AG08395 (cell line): ENCODE measurements at regions not wholly inside any gene's neighbourhood (a gene's known extent, or its start where the extent isn't known, plus 50 kb on each side); places are given as distances from the start of the nearest gene placed in this dataset.

Source experiments
- DNase-seq: peaks from one replicate; pipeline ENCODE4 v3.0.0; 2012; ENCODE audit warnings: mixed read lengths, low spot score

GRCh38 chr7:116614499-116615262, 57.3 kb upstream of the MET start:
- DNase-seq, result no peak

DNA sequence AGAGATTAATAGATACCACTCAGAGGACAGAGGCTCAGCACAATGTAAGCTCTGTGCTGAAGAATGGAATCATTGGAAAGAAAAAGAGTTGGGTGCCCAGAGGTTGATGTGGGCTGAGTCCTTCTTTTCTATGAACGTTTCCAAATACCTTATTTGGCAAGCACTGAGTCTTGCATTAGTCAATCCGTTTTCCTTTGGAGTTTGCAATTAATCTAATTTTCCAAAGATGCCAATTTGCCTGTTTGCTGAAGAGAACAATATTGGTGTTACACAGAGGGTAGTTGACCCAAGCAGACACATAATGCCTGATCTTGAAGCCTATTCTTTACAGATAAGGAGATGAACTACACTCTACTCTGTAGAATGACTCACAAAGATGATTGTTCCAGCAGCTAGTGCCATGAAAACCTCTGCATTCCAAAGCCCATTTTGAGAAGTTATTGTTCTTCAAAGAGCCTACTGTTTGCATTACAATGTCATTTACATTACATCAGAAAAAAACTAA, 55.4 kb upstream of the MET start:
- peak; percentile 14 for DNase-seq

DNA sequence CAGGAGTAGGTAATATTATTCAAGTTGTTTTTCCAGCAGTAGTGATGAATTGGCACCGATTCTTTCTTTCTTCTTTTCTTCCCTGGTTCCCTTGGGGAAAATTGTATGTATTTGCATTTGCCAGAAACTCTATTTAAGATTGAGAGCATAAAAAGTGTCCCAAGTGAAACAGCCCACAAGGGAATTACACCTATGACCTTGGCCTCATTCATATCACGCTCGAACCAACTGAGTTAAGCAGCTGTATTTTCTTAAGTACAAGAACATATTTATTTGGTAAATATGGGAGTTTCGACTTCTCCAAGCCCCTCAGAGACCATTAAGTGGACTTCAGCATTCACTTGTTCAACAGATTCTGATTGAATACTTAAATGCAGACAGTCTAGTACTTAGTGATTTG, 54.1 kb upstream of the MET start:
- no peak for DNase-seq

- no peak for DNase-seq
Measured at GRCh38 chr7:116618338-116619128, 53.5 kb upstream of the MET start.

DNA sequence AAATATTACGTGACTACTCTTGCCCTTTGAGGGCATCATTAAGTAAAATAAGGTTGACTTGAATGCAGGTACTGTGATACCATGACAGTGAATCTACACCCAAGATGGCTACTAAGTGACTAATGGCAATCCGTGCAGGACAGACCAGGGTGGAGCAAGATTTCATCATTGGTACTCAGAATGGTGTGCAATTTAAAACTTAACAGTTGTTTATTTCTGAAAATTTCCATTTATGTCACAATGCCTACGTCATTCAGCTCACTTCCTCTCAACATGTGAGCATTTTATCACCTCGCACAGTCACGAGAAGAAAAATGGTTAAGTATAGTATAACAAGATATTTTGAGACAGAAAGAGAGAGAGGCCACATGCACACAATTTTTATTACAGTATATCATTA, 50.3 kb upstream of the MET start:
- no peak for DNase-seq
